M059J (cell line): ENCODE measurements at regions not wholly inside any gene's neighbourhood (a gene's known extent, or its start where the extent isn't known, plus 50 kb on each side); places are given as distances from the start of the nearest gene placed in this dataset.
"Not testable (repeated sequence)": the region's sequence is repeated elsewhere in the genome, so short reads cannot be mapped to it uniquely, and the experiment has no call there.

Experiments used
- DNase-seq: peaks from one replicate; pipeline ENCODE4 v3.0.0-alpha.2; 2012; ENCODE audit warnings: low read depth

- peak; percentile 25 for DNase-seq
Measured at GRCh38 chr6:165008971-165009370, 300.4 kb downstream of the C6orf118 start.

DNA sequence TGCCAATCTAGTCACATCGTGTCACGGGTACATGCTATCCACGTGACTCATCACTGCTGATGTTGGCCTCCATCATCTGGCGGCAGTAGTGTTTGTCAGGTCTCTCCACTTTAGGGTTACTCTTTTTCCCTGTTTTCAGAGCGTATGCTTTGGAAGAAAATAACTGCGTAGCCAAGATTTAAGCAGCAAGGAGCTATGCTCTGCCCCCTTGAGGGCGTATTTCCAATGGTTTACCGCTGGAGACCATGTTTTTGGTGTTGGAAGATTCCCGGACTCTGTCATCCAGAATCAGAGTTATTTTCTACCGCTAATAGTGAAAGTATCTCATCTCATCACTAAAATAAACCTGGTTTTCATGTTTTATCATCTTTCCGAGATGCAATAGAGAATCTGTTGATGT is 306.5 kb downstream of the C6orf118 start:
- DNase-seq: peak; percentile 37

- DNase-seq: no peak
Measured at GRCh38 chr6:165002358-165002757, 307.0 kb downstream of the C6orf118 start.

- DNase-seq: no peak
Measured at GRCh38 chr6:165001502-165002157, 307.8 kb downstream of the C6orf118 start.

DNA sequence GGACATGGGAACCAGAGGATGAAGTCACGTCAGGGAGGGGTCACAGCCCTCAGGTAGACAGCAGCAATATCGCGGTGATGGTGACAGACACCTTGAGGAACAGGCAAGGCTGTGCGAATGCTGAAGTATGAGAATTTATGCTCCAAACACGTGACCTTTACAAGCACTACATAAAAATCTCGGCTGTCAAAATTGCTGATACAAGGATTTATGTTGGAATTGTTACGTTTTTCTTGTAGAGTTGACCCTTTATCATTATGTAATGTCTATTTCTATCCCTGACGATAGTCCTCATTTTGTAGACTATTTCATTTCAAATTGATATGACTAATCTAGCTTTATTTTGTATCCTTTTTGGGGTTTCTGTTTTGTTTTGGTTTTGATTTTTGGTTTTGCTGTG is 311.1 kb downstream of the C6orf118 start:
- no peak for DNase-seq

DNA sequence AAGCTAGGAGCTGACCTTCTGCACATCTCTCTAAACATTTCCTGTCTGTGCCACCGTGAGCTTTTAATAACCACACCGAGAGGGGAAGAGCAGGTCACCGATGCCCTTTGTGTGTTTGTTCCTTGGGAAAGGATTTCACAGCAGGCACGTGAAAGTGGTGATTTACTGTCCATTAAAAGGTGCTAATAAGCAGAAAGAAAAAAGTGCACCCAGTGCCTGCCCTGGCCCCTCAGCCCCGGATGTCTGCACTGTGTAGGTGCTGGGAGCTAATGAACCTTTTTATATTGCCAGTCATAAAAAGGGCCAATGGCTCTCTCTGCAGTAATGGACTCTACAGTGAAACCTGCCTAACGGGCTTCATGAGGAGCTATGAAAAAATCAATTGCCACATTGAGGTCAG is 312.6 kb downstream of the C6orf118 start:
- no peak for DNase-seq

DNA sequence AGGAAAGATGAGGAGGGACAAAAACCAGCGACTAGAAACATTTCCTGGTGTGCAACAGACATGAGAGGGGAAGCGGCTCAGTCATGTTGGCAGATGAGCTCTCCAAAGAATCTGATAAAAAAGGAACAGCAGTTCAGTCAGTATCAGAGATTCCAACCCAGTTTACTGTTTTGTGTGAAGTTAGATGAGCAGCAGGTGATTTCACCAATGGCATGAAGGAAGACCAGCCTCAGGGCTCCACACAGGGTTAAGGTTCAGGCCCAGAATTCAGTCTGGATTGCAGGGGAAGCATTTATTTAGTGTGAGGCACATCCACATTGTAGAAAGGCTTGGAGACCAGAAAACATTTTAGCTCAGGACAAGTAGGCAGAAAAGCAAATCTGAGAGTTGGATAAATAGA is 317.8 kb downstream of the C6orf118 start:
- no peak for DNase-seq

GRCh38 chr6:164990901-164991300 is 318.5 kb downstream of the C6orf118 start:
- DNase-seq: no peak

DNA sequence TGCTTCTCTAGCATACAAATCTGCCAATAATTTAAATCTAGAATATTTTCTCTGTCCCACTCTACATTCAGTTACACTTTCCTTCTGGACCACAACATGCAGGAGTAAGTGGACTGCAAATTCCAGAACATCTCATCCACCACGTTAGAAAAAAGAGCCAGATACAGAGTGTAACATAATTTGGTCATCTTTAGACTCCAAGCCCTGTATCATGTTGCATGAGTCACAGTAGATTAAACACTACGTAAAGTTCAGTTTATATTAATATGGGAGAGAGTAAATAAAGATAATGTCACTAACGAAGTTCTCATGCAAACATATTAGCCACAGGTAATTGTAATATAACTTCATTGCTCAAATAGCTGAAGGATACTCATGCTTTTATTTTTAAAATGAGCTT is 327.0 kb downstream of the C6orf118 start:
- no peak for DNase-seq

DNA sequence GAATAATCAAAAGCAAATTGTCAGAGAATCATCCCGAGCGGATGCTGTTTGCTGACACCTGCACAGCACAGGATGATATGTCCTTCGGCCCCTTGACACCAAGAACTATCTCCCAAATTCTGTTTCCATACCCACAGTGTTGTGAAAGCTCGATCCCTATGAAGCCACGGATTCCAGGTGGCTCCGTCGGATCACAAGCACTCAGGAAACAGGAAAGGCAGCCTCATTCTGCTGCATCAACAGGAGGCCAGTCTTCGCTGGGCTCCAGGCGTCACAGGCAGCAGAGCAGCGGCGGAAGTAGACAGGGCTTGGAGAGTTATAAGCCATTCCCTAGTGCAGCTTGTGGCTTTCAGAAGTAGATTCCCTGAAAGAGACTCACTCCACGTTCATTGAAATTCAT is 342.3 kb downstream of the C6orf118 start:
- DNase-seq: no peak

- DNase-seq: no peak
Measured at GRCh38 chr6:164962805-164963204, 346.6 kb downstream of the C6orf118 start.

DNA sequence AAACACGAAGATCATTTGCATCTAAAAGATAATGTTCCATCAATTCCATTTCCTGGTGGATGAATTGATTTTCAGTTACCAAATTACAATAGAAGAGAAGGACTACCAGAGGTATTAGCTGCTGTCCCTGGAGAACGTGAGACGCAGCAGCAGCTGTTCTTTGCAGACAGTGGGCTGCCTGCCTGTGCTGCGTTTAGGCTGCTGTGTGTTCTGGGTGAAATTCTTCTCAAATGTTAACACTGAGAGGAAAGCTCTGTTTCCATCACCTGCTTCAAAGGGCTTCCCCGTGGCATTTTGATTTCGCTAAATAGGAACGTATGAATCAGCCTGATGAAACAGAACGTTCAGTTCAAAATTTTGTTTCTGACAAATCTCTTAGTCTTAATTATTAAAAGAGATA is 362.2 kb downstream of the C6orf118 start:
- no peak for DNase-seq

- no peak for DNase-seq
Measured at GRCh38 chr6:164942271-164942670, 367.1 kb downstream of the C6orf118 start.

GRCh38 chr6:164933238-164933794 is 376.1 kb downstream of the C6orf118 start:
- not testable (repeated sequence) for DNase-seq

GRCh38 chr6:164929408-164929977 is 379.9 kb downstream of the C6orf118 start:
- no peak for DNase-seq

- DNase-seq: no peak
Measured at GRCh38 chr6:164928728-164929407, 380.5 kb downstream of the C6orf118 start.

GRCh38 chr6:164928057-164928727 is 381.2 kb downstream of the C6orf118 start:
- no peak for DNase-seq

- peak; percentile 38 for DNase-seq
Measured at GRCh38 chr6:164927288-164928056, 381.9 kb downstream of the C6orf118 start.

GRCh38 chr6:164926686-164927085 is 382.7 kb downstream of the C6orf118 start:
- peak; percentile 4 for DNase-seq

DNA sequence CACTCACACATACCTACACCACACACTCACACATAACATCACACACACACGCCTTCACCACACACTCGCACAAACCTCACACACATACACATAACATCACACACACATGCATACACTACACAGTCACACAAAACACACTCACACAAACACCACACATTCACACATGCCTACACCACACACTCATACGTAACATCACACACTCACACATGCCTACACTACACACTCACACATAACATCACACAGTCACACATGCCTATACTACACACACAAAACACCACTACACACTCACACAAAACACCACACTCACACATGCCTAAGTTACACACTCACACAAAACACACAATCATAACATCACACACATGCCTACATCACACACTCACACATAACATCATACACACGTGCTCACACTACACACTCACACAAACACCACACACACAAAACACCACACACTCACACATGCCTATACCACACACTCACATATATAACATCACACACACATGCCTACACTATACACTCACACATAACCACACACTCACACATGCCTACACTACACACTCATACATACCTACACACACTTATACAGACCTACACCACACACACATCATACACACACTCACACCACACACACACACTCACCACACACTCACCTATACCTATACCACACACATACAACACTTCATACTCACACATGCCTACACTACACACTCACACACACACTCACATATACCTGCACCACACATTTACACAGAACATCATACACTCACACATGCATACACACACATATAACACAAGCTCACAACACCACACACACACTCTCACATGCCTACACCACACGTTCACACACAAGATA is 383.5 kb downstream of the C6orf118 start:
- no peak for DNase-seq

DNA sequence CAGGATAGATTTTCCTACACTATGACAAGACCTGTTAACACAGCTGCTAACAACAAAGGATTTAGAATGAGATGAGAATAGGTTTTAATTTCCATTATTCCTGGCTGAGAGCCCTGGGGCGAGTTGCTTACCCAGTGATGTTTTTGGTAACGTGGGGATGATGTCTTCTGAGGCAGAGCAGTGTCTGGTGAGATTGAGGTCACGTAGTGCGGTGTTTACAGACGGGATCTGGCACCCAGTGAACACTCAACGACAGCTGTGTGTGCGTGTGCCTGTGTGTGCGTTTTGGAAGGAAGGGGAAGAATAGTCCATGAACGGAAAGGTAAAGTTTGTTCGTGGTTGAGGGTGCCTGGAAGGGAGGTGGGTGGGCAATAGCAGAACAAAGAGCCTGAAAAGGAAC is 384.7 kb downstream of the C6orf118 start:
- DNase-seq: no peak
